T-helper 9 cell (primary cell): ENCODE measurements at regions not wholly inside any gene's neighbourhood (a gene's known extent, or its start where the extent isn't known, plus 50 kb on each side); places are given as distances from the start of the nearest gene placed in this dataset.
"Not testable (repeated sequence)": the region's sequence is repeated elsewhere in the genome, so short reads cannot be mapped to it uniquely, and the experiment has no call there.

Source experiments
- DNase-seq: peaks from one replicate; pipeline ENCODE4 v3.0.0-alpha.2; 2020

DNA sequence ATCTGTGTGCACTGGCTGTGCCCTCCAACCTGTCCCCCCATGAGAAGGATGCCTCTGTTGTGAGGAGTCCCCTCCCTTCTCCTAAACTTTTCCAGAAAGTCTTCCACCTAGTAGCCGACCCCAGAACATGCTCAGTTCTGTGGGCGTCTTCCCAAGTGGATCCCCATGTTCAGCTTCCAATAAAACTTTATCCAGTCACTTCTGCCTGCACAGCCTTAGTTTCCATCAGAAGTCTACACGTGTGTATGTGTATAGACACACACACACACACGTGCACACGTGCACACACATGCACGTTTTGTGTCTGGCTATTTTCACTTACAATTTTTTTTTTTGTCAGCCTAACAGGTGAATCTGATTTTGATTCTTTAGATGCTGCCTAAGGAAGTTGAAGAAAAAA, 115.1 kb downstream of the RTP5 start:
- DNase-seq: no peak

GRCh38 chr2:241985161-241985985, 115.8 kb downstream of the RTP5 start:
- DNase-seq: peak; percentile 53

GRCh38 chr2:241985986-241986329, 116.4 kb downstream of the RTP5 start:
- no peak for DNase-seq

DNA sequence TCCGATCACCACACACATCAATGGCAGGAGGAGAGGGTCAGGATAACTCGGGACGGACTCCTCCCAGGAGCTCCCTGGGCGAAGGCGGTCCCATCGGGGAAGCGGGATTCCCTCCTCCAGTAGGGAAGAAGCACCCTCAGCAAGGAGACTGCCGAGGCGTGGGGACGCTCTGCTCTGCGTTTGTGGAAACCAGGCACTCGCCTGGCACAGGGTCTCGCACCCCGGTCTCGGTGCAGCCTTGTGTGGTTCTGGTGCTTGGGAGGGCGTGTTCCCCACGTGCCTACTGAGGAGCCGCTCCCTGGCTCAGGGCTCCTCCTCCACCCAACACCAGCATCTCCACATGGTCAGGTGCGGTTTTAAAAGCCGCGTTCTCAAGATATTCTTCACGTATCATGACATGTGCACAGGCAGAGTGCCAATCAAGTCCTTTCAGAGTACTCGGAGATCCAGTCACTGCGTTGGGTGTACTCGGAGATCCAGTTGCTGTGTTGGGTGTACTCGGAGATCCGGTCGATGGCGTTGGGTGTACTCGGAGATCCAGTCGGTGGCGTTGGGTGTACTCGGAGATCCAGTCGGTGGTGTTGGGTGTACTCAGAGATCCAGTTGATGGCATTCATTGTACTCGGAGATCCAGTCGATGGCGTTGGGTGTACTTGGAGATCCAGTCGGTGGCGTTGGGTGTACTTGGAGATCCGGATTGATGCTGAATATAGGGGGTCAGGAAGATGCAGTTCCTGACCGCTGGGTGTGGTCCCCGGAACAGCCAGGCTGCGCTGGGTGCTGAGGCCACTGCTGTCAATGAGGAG, 117.5 kb downstream of the RTP5 start:
- DNase-seq: no peak

- DNase-seq: no peak
These were observed 118.2 kb downstream of the RTP5 start for GRCh38 chr2:241987726-241988125.

- no peak for DNase-seq
These were observed 118.6 kb downstream of the RTP5 start for GRCh38 chr2:241988146-241988545.

DNA sequence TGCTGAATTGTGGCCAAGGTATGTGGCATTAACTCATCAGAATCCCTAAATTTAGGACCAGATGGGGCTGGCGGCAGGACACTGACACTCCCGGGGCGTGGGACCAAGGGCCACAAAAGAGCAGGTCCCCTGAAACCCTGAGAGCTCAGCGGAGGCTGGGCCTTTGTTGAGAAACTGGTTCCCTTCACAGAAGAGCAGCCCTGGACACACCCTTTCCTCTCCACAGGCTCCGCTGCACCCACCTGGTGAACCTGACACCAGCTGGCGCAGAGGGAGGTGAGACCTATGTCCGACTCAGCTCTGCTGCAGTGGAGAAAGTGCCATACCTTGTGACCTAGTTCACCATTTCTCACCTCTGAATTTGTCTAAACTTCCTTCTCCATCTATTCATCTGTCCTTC, 119.5 kb downstream of the RTP5 start:
- DNase-seq: no peak

- no peak for DNase-seq
These were observed 120.9 kb downstream of the RTP5 start for GRCh38 chr2:241990466-241990865.

DNA sequence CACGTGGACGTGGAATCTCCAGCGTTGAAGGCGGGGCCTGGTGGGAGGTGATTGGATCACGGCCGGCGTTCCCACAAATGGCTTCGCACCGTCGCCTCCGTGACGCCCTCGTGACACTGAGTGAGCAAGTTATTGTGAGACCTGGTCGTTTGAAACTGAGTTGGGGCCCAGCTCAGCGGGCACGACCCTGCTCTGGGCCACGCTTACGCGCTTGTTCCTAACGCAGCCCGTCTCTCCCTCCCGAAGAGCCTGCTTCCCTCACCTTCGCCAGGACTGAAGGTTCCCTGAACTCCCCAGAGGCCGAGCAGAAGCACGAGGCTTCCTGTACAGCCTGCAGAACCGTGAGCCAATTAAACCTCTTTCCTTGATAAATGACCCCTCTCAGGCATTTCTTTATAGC, 121.8 kb downstream of the RTP5 start:
- DNase-seq: no peak

GRCh38 chr2:241992753-241993152, 123.2 kb downstream of the RTP5 start:
- DNase-seq: no peak

DNA sequence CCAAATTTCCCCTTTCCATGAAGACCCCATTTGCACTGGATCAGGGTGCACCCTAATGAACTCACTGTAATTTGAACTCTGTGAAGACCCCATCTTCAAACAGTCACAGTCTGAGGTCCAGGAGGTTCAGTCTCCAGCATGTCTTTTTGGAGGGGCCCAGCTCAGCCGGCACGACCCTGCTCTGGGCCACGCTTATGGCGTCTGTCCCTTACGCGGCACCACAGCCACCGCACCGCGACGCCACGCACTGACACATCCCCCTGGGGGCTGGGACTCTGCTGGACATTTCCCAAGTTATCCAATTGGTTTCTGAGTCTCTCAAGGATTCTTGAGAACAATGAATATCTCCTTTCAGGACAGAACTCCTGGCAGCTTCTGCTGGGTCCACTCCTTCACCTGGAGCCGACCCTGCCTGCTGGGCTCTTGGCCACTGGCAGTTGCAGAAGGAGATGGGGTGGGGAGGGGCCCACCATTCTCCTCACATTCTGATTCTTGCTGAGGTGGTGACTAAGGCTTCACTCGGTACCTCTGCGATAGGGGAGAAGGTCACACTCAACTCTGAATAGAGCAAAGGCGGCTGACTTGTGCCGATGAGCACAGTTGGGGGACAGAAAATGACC, 124.0 kb downstream of the RTP5 start:
- DNase-seq: no peak

GRCh38 chr2:241994086-241994485, 124.6 kb downstream of the RTP5 start:
- no peak for DNase-seq

DNA sequence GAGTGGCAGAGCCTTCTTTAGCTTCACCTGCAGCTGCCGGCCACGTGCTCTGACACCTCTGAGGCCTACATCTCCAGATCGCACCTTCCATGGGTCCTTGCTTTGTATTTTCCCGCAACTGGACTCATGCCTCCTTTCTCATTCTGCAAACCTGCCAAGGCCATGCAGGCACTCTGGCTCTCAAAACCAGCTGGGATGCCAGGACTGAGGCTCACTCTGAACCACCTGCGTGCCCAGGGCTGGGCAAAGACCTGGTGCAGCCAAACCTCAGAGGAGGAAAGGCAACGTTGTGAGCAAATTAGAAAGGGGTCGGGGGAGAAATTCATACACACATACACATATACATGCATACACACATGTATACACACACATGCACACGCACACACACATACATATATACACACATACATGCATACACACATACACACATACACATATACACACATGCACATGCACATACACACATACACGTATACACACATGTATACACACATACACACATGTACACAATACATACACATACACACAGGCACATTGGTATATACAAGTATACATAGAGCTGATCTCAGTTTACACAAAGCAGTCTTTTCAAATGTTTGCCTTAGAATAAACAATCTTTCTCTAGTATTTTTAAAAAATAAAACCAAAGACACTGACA, 125.2 kb downstream of the RTP5 start:
- DNase-seq: no peak

- no peak for DNase-seq
These were observed 126.6 kb downstream of the RTP5 start for GRCh38 chr2:241996100-241996499.

- no peak for DNase-seq
These were observed 127.5 kb downstream of the RTP5 start for GRCh38 chr2:241997017-241997416.

GRCh38 chr2:241999184-241999583, 129.7 kb downstream of the RTP5 start:
- DNase-seq: no peak

DNA sequence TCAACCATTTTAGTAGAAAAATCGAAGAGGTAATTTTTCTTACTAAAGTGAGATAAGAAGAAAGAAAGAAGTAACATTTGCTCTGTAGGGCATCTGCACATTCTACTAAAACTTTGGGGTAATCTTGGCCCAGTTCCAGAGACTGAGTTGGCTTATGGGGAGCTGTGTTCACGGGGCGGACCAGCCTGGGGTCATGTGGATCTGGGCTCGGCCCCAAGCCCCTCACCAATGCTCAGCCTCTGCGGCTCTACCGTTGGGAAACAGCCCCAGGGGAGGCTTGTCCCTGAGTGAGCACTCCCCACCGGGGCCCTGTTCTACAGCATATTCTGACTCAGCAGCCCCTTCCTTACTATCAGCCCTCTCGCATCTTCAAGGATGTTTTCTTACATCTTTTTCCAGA, 132.3 kb downstream of the RTP5 start:
- no peak for DNase-seq

DNA sequence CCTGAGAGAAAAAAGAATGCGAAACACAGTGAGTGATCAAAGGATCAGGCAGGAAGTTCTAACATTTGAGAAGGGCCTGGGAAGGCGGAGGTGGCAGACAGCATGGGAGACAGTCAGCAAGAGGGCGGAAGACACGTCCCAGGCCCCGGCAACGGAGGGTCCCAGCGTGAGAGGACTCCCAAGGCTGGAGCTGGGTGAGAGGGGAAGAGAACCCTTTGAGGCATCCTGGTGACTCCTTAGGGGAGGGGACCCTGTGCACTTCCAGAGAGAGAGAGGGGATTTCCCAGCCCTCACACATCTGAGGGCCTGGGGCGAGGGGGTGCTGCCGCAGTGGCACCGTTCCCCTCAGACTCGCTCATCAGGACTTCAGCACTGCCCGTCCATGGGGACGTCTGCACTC, 133.4 kb downstream of the RTP5 start:
- no peak for DNase-seq

DNA sequence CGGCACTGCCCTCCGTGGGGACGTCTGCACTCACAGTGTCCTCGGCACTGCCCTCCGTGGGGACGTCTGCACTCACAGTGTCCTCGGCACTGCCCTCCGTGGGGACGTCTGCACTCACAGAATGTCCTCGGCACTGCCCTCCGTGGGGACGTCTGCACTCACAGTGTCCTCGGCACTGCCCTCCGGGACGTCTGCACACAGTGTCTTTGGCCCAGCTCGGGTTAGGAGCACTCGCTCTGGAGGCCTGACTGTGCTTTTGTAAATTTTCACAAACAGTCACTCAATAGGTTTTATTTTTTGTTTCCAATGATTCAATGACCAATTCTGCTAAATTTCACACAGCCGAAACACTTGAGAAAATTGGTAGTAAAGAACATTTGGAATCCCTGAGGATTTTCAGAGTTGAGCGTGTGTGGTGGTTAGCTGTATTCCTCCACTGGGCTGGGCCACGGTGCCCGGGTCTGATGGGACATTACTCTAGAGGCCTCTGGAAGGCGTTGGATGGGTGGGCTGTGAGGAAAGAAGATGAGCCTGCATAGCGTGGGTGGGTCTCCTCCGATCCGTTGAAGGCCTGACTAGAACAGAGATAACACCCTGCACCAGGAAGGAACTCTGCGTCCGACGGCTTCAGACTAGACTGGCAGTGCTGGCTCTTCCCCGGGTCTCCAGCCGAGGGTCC, 134.8 kb downstream of the RTP5 start:
- DNase-seq: no peak

DNA sequence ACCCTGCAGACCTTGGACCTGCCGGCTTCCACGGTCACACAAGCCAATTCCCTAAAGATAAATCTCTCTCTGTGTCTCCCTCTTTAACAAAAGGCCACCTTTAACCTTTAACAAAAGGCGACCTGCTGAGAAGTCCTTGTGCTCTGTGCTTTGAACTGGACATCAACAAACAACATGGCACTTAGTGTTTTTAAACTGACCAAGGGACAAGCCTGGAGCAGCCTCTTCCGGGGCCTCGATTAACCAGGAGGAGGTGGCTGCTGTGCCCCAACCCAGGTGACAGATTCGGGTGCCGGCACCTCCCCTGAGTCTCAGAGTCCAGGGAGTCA, 135.3 kb downstream of the RTP5 start:
- DNase-seq: no peak

- not testable (repeated sequence) for DNase-seq
These were observed 136.6 kb downstream of the RTP5 start for GRCh38 chr2:242006091-242006634.

DNA sequence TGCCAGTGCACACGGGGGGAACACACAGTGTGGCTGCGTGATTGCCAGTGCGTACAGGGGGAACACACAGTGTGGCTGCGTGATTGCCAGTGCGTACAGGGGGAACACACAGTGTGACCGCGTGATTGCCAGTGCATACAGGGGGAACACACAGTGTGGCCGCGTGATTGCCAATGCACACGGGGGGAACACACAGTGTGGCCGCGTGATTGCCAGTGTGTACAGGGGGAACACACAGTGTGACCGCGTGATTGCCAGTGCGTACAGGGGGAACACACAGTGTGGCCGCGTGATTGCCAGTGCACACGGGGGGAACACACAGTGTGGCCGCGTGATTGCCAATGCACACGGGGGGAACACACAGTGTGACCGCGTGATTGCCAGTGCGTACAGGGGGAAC, 139.4 kb downstream of the RTP5 start:
- not testable (repeated sequence) for DNase-seq

GRCh38 chr2:242009846-242010245, 140.3 kb downstream of the RTP5 start:
- not testable (repeated sequence) for DNase-seq
